ENCODE measurements at regions not wholly inside any gene's neighbourhood (a gene's known extent, or its start where the extent isn't known, plus 50 kb on each side); places are given as distances from the start of the nearest gene placed in this dataset.

- no peak for TF ChIP-seq CTCF (conservative IDR thresholded peaks at IDR 0.05)
- H3K27ac ChIP-seq: no peak overlapping the region
Measured at GRCh38 chr11:103591554-103591953, 444.9 kb upstream of the DDI1 start.

GRCh38 chr11:103594283-103594682, 442.2 kb upstream of the DDI1 start:
- H3K27ac ChIP-seq: no peak overlapping the region

GRCh38 chr11:103596315-103596714, 440.1 kb upstream of the DDI1 start:
- no peak for TF ChIP-seq CTCF (conservative IDR thresholded peaks at IDR 0.05)
- no peak overlapping the region for H3K27ac ChIP-seq

More at GRCh38 chr11:103594283-103594682, 442.2 kb upstream of the DDI1 start:
- no peak for TF ChIP-seq CTCF (conservative IDR thresholded peaks at IDR 0.05)

- TF ChIP-seq CTCF (conservative IDR thresholded peaks at IDR 0.05): peak; percentile 98
- no peak overlapping the region for H3K27ac ChIP-seq
Measured at GRCh38 chr11:103601225-103601846, 435.1 kb upstream of the DDI1 start.

GRCh38 chr11:103602840-103603239, 433.6 kb upstream of the DDI1 start:
- no peak overlapping the region for H3K27ac ChIP-seq
- TF ChIP-seq CTCF (conservative IDR thresholded peaks at IDR 0.05): no peak

- no peak for TF ChIP-seq CTCF (conservative IDR thresholded peaks at IDR 0.05)
- H3K27ac ChIP-seq: no peak overlapping the region
Measured at GRCh38 chr11:103604310-103604709, 432.1 kb upstream of the DDI1 start.

GRCh38 chr11:103608566-103608965, 427.9 kb upstream of the DDI1 start:
- TF ChIP-seq CTCF (conservative IDR thresholded peaks at IDR 0.05): no peak
- H3K27ac ChIP-seq: no peak overlapping the region
